Neural cell (in vitro differentiated cells): ENCODE measurements at regions not wholly inside any gene's neighbourhood (a gene's known extent, or its start where the extent isn't known, plus 50 kb on each side); places are given as distances from the start of the nearest gene placed in this dataset.
A peak's percentile ranks its signal among the peaks of the same experiment; 100 is the strongest.

Experiments used
- H2AFZ ChIP-seq: fragments of 200-600, 300-800 bp; sonication (generic), shearing (Covaris generic); 2 replicates; pipeline ENCODE4 v1.6.0; 2014; ENCODE audit warnings: low read depth, mild to moderate bottlenecking, antibody characterized with exemption, low read length, moderate library complexity
- H3F3A ChIP-seq: fragments of 200-600 bp; shearing (Covaris generic); 2 replicates; pipeline ENCODE4 v1.6.1; 2016; ENCODE audit warnings: mild to moderate bottlenecking, moderate library complexity, mixed read lengths, antibody characterized with exemption, low read length; ENCODE audit not compliant: insufficient read depth, poor library complexity, severe bottlenecking
- H3K27ac ChIP-seq: fragments of 200-600, 300-800 bp; sonication (generic), shearing (Covaris generic); 2 replicates; pipeline ENCODE4 v1.5.1; 2014; ENCODE audit warnings: mild to moderate bottlenecking, low read length, moderate library complexity
- H3K27me3 ChIP-seq: fragments of 300-800, 200-600 bp; sonication (generic), shearing (Covaris generic); 2 replicates; pipeline ENCODE4 v1.6.0; 2014; ENCODE audit warnings: mild to moderate bottlenecking, low read depth, low read length, moderate library complexity; ENCODE audit not compliant: insufficient read depth
- H3K36me3 ChIP-seq: fragments of 300-800, 200-600 bp; sonication (generic), shearing (Covaris generic); 2 replicates; pipeline ENCODE4 v1.5.1; 2014; ENCODE audit warnings: mild to moderate bottlenecking, antibody characterized with exemption, low read length, moderate library complexity; ENCODE audit not compliant: insufficient read depth
- H3K4me2 ChIP-seq: fragments of 300-800, 200-600 bp; sonication (generic), shearing (Covaris generic); 2 replicates; pipeline ENCODE4 v1.6.0; 2014; ENCODE audit warnings: mild to moderate bottlenecking, low read length
- H3K4me3 ChIP-seq: fragments of 300-800, 200-600 bp; sonication (generic), shearing (Covaris generic); 2 replicates; pipeline ENCODE4 v1.5.1; 2014; ENCODE audit warnings: mild to moderate bottlenecking, low read length, moderate library complexity
- H3K79me2 ChIP-seq: fragments of 200-600 bp; shearing (Covaris generic); replicated peaks from 2 replicates; pipeline ENCODE4 v1.6.0; 2014; ENCODE audit warnings: mild to moderate bottlenecking, low read length, moderate library complexity; ENCODE audit not compliant: insufficient read depth
- H3K9ac ChIP-seq: fragments of 300-800, 200-600 bp; sonication (generic), shearing (Covaris generic); 2 replicates; pipeline ENCODE4 v1.6.1; 2016; ENCODE audit warnings: mild to moderate bottlenecking, low read length, mixed read lengths
- H3K9me2 ChIP-seq: fragments of 200-600 bp; shearing (Covaris generic); 2 replicates; pipeline ENCODE4 v1.6.1; 2016; ENCODE audit warnings: mild to moderate bottlenecking, low read length, mixed read lengths; ENCODE audit not compliant: insufficient read depth
- H3K9me3 ChIP-seq: fragments of 200-600, 300-800 bp; sonication (generic), shearing (Covaris generic); 2 replicates; pipeline ENCODE4 v1.6.1; 2016; ENCODE audit warnings: mild to moderate bottlenecking, mixed run types, low read length, moderate library complexity, mixed read lengths
- H4K20me1 ChIP-seq: fragments of 200-600 bp; shearing (Covaris generic); 2 replicates; pipeline ENCODE4 v1.6.1; 2016; ENCODE audit warnings: mild to moderate bottlenecking, mixed run types; ENCODE audit not compliant: insufficient read depth
- EP300 ChIP-seq: fragments of 450-650 bp; conservative IDR thresholded peaks from 2 replicates; pipeline ENCODE4 v1.6.1; 2014; ENCODE audit warnings: antibody characterized with exemption, mild to moderate bottlenecking, moderate library complexity; ENCODE audit not compliant: poor library complexity, severe bottlenecking
- EZH2 ChIP-seq: fragments of 200-600, 300-800 bp; shearing (Covaris generic), sonication (generic); IDR thresholded peaks from 2 replicates; pipeline ENCODE4 v1.6.1; 2014; ENCODE audit warnings: antibody characterized with exemption, low read length, borderline replicate concordance, mild to moderate bottlenecking; ENCODE audit not compliant: insufficient read depth, poor library complexity, severe bottlenecking
- MXI1 ChIP-seq: fragments of 450-650 bp; conservative IDR thresholded peaks from 2 replicates; pipeline ENCODE4 v1.6.1; 2014; ENCODE audit warnings: antibody characterized with exemption, mild to moderate bottlenecking; ENCODE audit not compliant: poor library complexity, severe bottlenecking
- POLR2AphosphoS5 ChIP-seq: IDR thresholded peaks from 2 replicates; pipeline ENCODE4 v1.6.1; 2012
- RAD21 ChIP-seq: fragments of 450-650 bp; conservative IDR thresholded peaks from 2 replicates; pipeline ENCODE4 v1.6.1; 2014; ENCODE audit warnings: antibody characterized with exemption, mild to moderate bottlenecking, moderate library complexity
- SMC3 ChIP-seq: fragments of 450-650 bp; conservative IDR thresholded peaks from 2 replicates; pipeline ENCODE4 v1.6.1; 2014; ENCODE audit warnings: antibody characterized with exemption, mild to moderate bottlenecking, moderate library complexity; ENCODE audit not compliant: poor library complexity
- TAF1 ChIP-seq: IDR thresholded peaks from 2 replicates; pipeline ENCODE4 v1.6.1; 2012; ENCODE audit warnings: low read depth
- TF ChIP-seq, protein P1 (sequence below): fragments of 450-650 bp; IDR thresholded peaks from 2 replicates; pipeline ENCODE4 v1.5.1; 2014; ENCODE audit warnings: antibody characterized with exemption, mild to moderate bottlenecking, moderate library complexity; ENCODE audit not compliant: poor library complexity, severe bottlenecking
- TF ChIP-seq, protein P2 (sequence below): IDR thresholded peaks from 2 replicates; pipeline ENCODE4 v1.6.1; 2012; ENCODE audit warnings: borderline replicate concordance

DNA sequence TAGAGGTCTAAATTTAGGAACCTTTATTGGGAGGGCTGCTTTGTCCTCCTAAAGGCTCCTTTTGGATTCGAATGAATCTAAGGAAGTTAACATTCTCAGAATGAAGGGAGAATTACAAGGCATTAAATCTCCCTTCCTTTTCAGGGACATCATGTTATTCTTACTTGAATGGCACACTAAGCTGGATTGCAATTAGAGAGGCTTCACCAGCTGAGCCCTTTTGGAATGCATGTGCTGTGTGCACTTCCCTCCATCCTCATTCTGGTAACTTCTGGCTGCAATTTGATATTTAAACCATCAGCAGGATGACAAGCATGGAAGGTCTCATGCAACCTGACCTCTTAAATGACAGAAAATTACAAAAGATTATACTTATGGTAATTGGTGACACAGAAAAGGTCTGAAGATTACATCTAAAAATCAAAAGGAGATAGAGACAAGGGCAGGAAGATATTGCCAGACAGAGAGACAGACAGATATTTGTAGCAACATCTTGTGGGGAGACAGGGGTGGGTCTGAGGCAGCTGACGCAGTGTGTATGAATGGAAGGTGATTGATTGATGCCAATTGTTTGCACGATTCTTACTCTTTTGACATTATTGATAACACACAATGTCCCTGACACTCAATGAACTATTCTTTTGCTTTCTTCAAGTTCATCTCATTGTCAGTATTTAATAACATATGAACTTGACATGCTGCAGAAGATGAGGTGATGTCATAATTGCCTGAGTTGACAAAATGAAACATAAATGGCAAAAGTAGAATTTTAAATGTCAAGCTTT lies 570.8 kb upstream of the GYPC start:
- H3K9me3 ChIP-seq: no peaks in the 10 kb centered on the region
- H3K36me3 ChIP-seq: no peaks in the 10 kb centered on the region
- H3K27ac ChIP-seq: no peak overlapping the region
- no peaks in the 10 kb centered on the region for H4K20me1 ChIP-seq
- H3K4me3 ChIP-seq: peak overlapping the region; percentile 1
- H3K79me2 ChIP-seq: no peaks in the 10 kb centered on the region
- peak overlapping the region; percentile 0 for H3K4me2 ChIP-seq
- no peak overlapping the region for H2AFZ ChIP-seq
- TF ChIP-seq POLR2AphosphoS5: peak; percentile 85
- peak; percentile 11 for TF ChIP-seq RAD21
- TF ChIP-seq EP300: peak; percentile 93
- TF ChIP-seq TAF1: no peak
- TF ChIP-seq, protein P1, sequence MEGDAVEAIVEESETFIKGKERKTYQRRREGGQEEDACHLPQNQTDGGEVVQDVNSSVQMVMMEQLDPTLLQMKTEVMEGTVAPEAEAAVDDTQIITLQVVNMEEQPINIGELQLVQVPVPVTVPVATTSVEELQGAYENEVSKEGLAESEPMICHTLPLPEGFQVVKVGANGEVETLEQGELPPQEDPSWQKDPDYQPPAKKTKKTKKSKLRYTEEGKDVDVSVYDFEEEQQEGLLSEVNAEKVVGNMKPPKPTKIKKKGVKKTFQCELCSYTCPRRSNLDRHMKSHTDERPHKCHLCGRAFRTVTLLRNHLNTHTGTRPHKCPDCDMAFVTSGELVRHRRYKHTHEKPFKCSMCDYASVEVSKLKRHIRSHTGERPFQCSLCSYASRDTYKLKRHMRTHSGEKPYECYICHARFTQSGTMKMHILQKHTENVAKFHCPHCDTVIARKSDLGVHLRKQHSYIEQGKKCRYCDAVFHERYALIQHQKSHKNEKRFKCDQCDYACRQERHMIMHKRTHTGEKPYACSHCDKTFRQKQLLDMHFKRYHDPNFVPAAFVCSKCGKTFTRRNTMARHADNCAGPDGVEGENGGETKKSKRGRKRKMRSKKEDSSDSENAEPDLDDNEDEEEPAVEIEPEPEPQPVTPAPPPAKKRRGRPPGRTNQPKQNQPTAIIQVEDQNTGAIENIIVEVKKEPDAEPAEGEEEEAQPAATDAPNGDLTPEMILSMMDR: no peak
- no peaks in the 10 kb centered on the region for H3K9me2 ChIP-seq
- H3K9ac ChIP-seq: no peak overlapping the region
- H3K27me3 ChIP-seq: no peaks in the 10 kb centered on the region
- H3F3A ChIP-seq: peaks cover 4% of the 10 kb centered on the region

DNA sequence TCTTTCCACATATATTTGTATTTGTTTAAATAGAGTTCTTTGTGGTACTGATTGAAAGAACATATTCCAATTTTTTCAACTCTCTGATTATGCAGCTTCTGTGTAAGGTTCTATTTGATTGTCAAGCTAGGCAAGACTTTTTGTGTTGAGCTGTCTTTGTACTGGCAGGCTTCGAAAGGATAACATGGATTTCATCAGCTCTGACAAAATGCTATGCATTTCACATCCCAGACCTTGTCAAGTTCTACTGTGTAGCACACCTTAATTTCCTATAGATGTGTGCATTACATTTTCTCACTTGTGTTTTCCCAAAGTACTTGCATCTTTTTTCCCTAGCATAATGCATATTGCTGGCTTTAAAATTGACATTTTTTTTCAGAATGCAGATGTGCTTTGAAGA lies 555.0 kb upstream of the GYPC start:
- no peaks in the 10 kb centered on the region for H3K36me3 ChIP-seq
- no peak overlapping the region for H2AFZ ChIP-seq
- TF ChIP-seq EZH2 (no peak), POLR2AphosphoS5 (peak; percentile 44), SMC3 (peak; percentile 33), RAD21 (peak; percentile 41), TAF1 (no peak), EP300 (peak; percentile 93), MXI1 (no peak)
- TF ChIP-seq, protein P2, sequence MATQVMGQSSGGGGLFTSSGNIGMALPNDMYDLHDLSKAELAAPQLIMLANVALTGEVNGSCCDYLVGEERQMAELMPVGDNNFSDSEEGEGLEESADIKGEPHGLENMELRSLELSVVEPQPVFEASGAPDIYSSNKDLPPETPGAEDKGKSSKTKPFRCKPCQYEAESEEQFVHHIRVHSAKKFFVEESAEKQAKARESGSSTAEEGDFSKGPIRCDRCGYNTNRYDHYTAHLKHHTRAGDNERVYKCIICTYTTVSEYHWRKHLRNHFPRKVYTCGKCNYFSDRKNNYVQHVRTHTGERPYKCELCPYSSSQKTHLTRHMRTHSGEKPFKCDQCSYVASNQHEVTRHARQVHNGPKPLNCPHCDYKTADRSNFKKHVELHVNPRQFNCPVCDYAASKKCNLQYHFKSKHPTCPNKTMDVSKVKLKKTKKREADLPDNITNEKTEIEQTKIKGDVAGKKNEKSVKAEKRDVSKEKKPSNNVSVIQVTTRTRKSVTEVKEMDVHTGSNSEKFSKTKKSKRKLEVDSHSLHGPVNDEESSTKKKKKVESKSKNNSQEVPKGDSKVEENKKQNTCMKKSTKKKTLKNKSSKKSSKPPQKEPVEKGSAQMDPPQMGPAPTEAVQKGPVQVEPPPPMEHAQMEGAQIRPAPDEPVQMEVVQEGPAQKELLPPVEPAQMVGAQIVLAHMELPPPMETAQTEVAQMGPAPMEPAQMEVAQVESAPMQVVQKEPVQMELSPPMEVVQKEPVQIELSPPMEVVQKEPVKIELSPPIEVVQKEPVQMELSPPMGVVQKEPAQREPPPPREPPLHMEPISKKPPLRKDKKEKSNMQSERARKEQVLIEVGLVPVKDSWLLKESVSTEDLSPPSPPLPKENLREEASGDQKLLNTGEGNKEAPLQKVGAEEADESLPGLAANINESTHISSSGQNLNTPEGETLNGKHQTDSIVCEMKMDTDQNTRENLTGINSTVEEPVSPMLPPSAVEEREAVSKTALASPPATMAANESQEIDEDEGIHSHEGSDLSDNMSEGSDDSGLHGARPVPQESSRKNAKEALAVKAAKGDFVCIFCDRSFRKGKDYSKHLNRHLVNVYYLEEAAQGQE: peak; percentile 40
- TF ChIP-seq, protein P1: no peak
- H3K4me2 ChIP-seq: no peak overlapping the region
- H3K79me2 ChIP-seq: no peaks in the 10 kb centered on the region
- peak overlapping the region; percentile 3 for H3K4me3 ChIP-seq
- no peaks in the 10 kb centered on the region for H3K9me3 ChIP-seq
- H3F3A ChIP-seq: no peaks in the 10 kb centered on the region
- peak overlapping the region; percentile 49 for H3K27ac ChIP-seq
- no peaks in the 10 kb centered on the region for H3K9me2 ChIP-seq
- no peaks in the 10 kb centered on the region for H3K27me3 ChIP-seq
- H4K20me1 ChIP-seq: no peaks in the 10 kb centered on the region
- H3K9ac ChIP-seq: no peak overlapping the region
